Tibial nerve (tissue), 4 donors: ENCODE measurements at regions not wholly inside any gene's neighbourhood (a gene's known extent, or its start where the extent isn't known, plus 50 kb on each side); places are given as distances from the start of the nearest gene placed in this dataset.
A peak's percentile ranks its signal among the peaks of the same experiment; 100 is the strongest.

Experiments used
- DNase-seq, 2 donors: peaks; one replicate each; pipeline ENCODE4 v3.0.0-alpha.2; 2019; ENCODE audit warnings: low spot score in 2 of 2
- H3K27ac ChIP-seq, 4 donors: fragments of 200-600 bp; sonication (generic) in 3 of 4; one replicate each; pipeline ENCODE4 v1.5.1; 2017 to 2019; ENCODE audit warnings: mild to moderate bottlenecking in 1 of 4
- H3K27me3 ChIP-seq, 2 donors: fragments of 200-600 bp; sonication (generic) in 1 of 2; one replicate each; pipeline versions ENCODE4 v1.5.1 to v1.6.0; 2017 to 2019
- H3K36me3 ChIP-seq, 3 donors: fragments of 200-600 bp; sonication (generic); one replicate each; pipeline ENCODE4 v1.5.1; 2018 to 2019
- H3K4me1 ChIP-seq, 4 donors: fragments of 200-600 bp; sonication (generic) in 3 of 4; one replicate each; pipeline ENCODE4 v1.5.1; 2017 to 2019
- H3K4me3 ChIP-seq, 4 donors: fragments of 200-600 bp; sonication (generic) in 3 of 4; one replicate each; pipeline ENCODE4 v1.5.1; 2017 to 2019; ENCODE audit warnings: mild to moderate bottlenecking in 1 of 4, moderate library complexity in 1 of 4
- H3K9me3 ChIP-seq, 4 donors: fragments of 200-600 bp; sonication (generic) in 3 of 4; one replicate each; pipeline ENCODE4 v1.5.1; 2017 to 2019
- CTCF ChIP-seq, 5 experiments: fragments of 200-600 bp in 3 of 5; fragments of 450-650 bp in 2 of 5; sonication (generic) in 3 of 5; IDR thresholded peaks; one replicate each; pipeline ENCODE4 v1.5.1; 2016 to 2019; ENCODE audit warnings: antibody characterized with exemption in 5 of 5, mild to moderate bottlenecking in 3 of 5, moderate library complexity in 2 of 5
- EP300 ChIP-seq, 2 donors: sonication (generic); formaldehyde crosslinking; IDR thresholded peaks; one replicate each; pipeline ENCODE4 v1.6.1; 2017; ENCODE audit warnings: antibody characterized with exemption in 2 of 2, mild to moderate bottlenecking in 1 of 2
- POLR2A ChIP-seq, 2 donors: fragments of 450-650 bp; IDR thresholded peaks; one replicate each; pipeline ENCODE4 v1.6.1; 2017; ENCODE audit warnings: antibody characterized with exemption in 2 of 2, mild to moderate bottlenecking in 2 of 2, moderate library complexity in 2 of 2
- WGBS, 2 donors: methylation state at CpG; one replicate each; pipeline ENCODE4 v1.1.5; 2018; 5-methylcytosine and 5-hydroxymethylcytosine counted together

- TF ChIP-seq CTCF (IDR thresholded peaks at IDR 0.05) = no peak
- TF ChIP-seq EP300 (IDR thresholded peaks at IDR 0.05) = no peak
- TF ChIP-seq POLR2A (IDR thresholded peaks at IDR 0.05) = no peak
- WGBS, 2 donors = 79 to 81% methylated on average over 5 of the region's 5 CpGs
Measured at GRCh38 chr6:19590501-19591131, 246.6 kb upstream of the ID4 start.

GRCh38 chr6:19597809-19598320 lies 239.3 kb upstream of the ID4 start:
- Histone ChIP-seq H3K27me3 (no peaks in the 10 kb centered on the region), H3K27ac (no peak overlapping the region), H3K36me3 (no peaks in the 10 kb centered on the region), H3K9me3 (no peaks in the 10 kb centered on the region), H3K4me1 (no peaks in the 10 kb centered on the region), H3K4me3 (no peak overlapping the region)
- no peak for DNase-seq
- 84 to 88% methylated on average over 5 of the region's 5 CpGs for WGBS, 2 donors
- no peak for TF ChIP-seq CTCF (IDR thresholded peaks at IDR 0.05)
- TF ChIP-seq POLR2A (IDR thresholded peaks at IDR 0.05) = no peak
- no peak for TF ChIP-seq EP300 (IDR thresholded peaks at IDR 0.05)

More at GRCh38 chr6:19590501-19591131, 246.6 kb upstream of the ID4 start:
- DNase-seq = no peak
- Histone ChIP-seq H3K27ac (no peak overlapping the region), H3K9me3 (no peaks in the 10 kb centered on the region), H3K27me3 (no peaks in the 10 kb centered on the region), H3K36me3 (no peaks in the 10 kb centered on the region), H3K4me1 (no peaks in the 10 kb centered on the region), H3K4me3 (no peak overlapping the region)

GRCh38 chr6:19599796-19600464 lies 237.2 kb upstream of the ID4 start:
- no peak overlapping the region for H3K27ac ChIP-seq
- H3K36me3 ChIP-seq = no peaks in the 10 kb centered on the region
- no peak for DNase-seq
- no peak overlapping the region for H3K4me3 ChIP-seq
- H3K9me3 ChIP-seq = no peaks in the 10 kb centered on the region
- H3K4me1 ChIP-seq = no peaks in the 10 kb centered on the region
- no peaks in the 10 kb centered on the region for H3K27me3 ChIP-seq
- WGBS, 2 donors = 61 to 68% methylated on average over 5 of the region's 5 CpGs
- TF ChIP-seq CTCF (IDR thresholded peaks at IDR 0.05) (no peak), EP300 (IDR thresholded peaks at IDR 0.05) (no peak), POLR2A (IDR thresholded peaks at IDR 0.05) (no peak)

- DNase-seq = no peak
- WGBS, 2 donors = 67 to 82% methylated on average over 2 of the region's 2 CpGs
- TF ChIP-seq CTCF (IDR thresholded peaks at IDR 0.05) = no peak
- TF ChIP-seq POLR2A (IDR thresholded peaks at IDR 0.05) = no peak
- TF ChIP-seq EP300 (IDR thresholded peaks at IDR 0.05) = no peak
Measured at GRCh38 chr6:19602434-19603013, 234.6 kb upstream of the ID4 start.

GRCh38 chr6:19603721-19604120 lies 233.4 kb upstream of the ID4 start:
- Histone ChIP-seq H3K4me1 (no peaks in the 10 kb centered on the region), H3K9me3 (no peaks in the 10 kb centered on the region), H3K27ac (no peak overlapping the region), H3K4me3 (no peak overlapping the region), H3K27me3 (no peaks in the 10 kb centered on the region), H3K36me3 (no peaks in the 10 kb centered on the region)
- TF ChIP-seq POLR2A (IDR thresholded peaks at IDR 0.05) (no peak), CTCF (IDR thresholded peaks at IDR 0.05) (no peak), EP300 (IDR thresholded peaks at IDR 0.05) (no peak)
- DNase-seq = peak in 1 of 2 donors; percentile 7
- 31 to 47% methylated on average over 1 of the region's 1 CpG for WGBS, 2 donors

More at GRCh38 chr6:19602434-19603013, 234.6 kb upstream of the ID4 start:
- no peaks in the 10 kb centered on the region for H3K36me3 ChIP-seq
- H3K27me3 ChIP-seq = no peaks in the 10 kb centered on the region
- H3K9me3 ChIP-seq = no peaks in the 10 kb centered on the region
- no peaks in the 10 kb centered on the region for H3K4me1 ChIP-seq
- no peak overlapping the region for H3K27ac ChIP-seq
- no peak overlapping the region for H3K4me3 ChIP-seq
